GM18511 (cell line): ENCODE measurements at regions not wholly inside any gene's neighbourhood (a gene's known extent, or its start where the extent isn't known, plus 50 kb on each side); places are given as distances from the start of the nearest gene placed in this dataset.
"Not testable (repeated sequence)": the region's sequence is repeated elsewhere in the genome, so short reads cannot be mapped to it uniquely, and the experiment has no call there.

ENCODE experiments used
- ATAC-seq: cut with Tn5 transposase; IDR thresholded peaks from one replicate; pipeline ENCODE4 v1.9.1; 2021; ENCODE audit warnings: mild to moderate bottlenecking, moderate library complexity; ENCODE audit not compliant: unreplicated experiment

DNA sequence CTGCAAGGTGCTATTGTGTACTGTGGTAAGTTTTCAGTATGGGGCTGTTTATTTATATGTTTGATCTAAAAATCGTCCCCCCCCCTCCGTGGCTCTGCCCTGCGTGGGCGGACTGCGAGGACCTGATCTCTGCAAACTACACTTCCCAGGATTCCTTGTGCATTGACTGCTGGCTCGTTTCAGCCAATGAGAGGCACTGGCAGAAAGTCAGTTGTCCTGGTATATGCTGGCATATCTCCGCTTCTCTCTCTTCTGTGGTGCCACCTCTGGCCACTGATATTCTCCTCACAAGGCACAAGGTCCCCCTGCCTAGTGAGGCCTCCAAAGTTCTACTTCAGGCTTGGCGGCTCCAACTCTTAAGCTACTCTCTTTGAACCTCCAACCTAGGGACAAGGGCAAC lies 168.8 kb upstream of the ZFP42 start:
- ATAC-seq = no peak

DNA sequence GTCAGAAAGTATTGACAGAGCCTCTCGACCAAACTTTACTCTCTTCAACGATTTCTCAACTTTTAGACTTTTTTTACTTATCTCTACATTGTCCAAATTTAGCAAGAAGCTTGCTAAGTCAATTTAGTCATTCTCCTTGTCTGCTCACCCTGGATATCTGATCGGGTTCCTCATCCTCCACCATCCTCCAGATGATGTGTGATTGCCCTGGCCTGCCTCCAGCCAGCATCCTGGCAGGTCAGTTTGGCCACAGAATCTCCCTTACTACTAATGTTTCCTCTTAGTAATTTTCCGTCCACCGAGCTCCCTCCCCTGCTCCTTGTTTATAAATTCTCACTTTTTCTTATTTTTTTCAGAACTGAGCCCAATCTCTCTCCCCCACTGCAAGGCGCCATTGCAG lies 167.9 kb upstream of the ZFP42 start:
- no peak for ATAC-seq

DNA sequence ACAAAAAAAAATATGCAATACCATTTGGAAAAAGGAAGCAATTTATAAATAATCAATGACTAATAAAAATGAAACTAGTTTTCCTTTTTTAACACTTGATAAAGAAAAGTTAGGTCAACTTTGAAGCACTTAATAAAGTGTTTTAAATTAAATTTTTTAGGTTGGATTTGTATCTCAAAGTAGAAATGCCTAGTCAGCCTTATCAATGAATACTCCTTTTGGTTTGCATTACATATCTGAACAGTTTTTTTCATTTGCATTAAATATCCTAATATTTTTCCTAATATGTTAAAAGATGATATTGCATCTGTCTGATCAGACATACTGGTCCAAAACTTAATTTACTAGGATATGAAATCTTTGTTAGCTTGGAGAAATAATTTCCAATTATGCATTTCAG lies 155.8 kb upstream of the ZFP42 start:
- ATAC-seq = no peak

DNA sequence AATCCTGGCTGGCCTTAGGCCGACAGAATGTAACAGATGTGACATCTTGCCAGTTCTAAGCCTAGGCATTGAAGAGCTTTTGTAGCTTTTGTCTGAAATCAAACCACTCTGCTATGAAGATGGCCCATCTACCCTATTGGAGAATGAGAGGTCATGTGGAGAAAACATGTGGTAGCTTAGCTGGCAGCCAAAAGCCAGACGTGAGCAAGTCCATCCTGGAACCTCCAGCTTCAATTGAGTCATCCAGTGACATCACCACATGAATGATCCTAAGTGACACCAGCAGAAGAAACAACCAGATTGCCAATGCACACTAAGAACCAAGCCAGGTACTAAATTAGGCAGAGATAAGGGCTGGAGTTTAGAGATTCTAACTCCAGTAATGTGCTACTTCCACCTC lies 154.8 kb upstream of the ZFP42 start:
- ATAC-seq = no peak

DNA sequence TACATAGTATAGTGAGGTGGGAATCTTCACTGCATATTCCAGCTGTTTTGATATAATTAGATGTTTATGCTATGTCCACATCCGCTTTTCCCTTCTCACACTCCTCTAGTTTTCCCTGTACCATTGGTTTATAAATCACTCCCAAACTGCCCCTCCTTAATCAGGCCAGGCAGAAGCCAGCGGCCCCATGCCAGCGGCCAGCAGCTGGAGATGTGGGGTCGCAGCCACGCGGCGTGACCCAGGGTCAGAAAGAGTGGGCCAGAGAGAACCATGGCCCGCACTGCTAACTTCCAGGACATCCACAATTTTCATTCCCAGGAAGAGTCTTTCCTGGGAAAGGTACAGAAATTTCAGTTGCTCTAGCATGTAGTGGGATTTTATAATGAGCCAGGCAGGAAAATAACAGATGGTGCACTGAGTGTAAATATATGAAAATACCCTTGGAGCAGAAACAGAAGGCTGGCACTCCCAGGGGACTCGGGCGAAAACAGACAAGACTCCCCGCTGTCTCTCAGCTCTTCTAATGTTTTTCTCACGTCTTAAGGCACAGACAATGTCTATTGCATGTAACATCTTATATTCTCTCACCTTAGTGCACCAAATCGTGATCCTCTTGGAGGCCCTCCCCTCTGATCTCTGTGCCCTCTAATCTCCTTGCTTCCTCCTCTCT lies 145.9 kb upstream of the ZFP42 start:
- no peak for ATAC-seq

DNA sequence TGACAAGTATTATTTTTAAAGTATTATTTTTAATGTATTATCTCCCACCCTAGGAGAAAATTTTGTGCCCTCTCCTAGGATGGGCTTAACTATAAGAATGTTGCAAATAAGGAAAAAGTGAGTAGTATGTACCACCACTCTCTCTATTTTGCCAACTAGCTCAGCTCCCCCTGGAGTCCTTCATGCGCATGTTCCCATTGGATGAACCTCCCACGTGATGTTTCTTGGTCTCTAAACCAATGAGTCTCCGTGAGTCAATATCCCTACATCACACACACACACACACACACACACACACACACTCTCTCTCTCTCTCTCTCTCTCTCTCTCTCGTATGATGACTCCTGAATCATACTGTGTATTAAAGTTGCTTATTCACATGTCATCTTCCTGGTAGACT lies 129.7 kb upstream of the ZFP42 start:
- ATAC-seq = no peak

DNA sequence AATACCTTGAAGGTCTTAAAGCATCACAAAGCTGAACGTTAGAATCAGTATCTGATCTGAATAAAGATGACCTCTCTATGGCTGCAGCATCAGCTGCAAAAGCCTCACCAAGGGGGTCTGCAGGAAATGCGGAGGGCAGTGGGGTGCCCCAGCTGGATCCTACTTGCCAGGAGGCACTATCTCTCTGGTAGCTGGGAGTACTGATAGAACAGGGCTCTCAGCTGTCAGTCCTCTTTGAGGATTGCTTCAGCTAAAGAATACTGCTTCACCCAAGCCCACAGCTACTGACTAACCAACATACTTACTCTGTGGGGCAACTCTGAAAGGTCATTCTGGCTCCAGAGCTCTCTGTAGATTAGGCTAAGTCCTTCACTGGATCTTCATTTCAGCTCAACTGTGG lies 112.5 kb upstream of the ZFP42 start:
- ATAC-seq = no peak

DNA sequence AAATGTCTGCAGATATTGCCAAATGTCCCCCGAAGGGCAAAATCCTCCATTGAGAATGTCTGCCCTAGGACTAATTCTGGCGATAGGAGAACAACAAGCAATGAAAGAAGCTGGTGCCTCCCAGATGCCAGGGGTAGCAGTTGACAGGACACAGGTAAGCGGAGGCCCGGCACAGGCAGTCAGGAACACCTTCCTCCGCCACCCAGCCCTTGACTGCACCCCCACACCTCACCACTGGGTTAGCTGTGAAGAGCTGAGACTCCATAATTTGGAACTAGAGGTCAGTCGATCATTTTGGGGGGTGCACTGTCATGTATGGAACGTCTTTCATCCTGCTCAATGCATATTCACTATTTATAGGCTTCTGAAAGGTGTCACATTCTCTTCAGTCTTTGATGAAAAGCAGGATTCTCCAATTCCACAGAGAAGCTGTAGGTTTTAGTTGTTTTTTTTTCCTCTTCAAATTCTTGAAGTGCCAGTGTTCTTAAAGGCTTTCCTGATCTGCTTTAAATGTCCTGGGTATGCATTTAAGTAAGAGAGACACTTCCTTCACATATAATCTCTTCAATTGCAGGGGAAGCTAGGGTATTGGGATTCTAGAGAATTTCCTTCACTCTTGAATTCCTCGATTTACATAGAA lies 111.6 kb upstream of the ZFP42 start:
- ATAC-seq = no peak

DNA sequence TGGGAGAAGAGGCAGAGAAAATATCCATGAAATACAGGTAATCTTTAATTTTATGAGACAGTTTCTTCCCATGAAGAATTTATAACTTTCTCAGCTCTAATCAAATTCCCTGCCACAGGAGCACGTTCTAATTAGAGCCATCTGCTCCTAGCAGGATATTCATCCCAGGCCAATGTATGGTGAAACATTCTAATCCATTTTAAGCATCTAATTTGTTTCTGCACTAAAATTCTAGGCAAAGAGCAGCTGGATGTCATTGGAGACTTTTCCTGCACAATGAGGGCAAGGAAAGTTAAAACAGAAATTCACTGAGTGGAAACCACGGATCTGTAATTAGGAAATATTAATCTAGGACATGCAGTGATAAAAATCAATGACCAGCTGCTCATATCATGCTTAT lies 107.7 kb upstream of the ZFP42 start:
- no peak for ATAC-seq

DNA sequence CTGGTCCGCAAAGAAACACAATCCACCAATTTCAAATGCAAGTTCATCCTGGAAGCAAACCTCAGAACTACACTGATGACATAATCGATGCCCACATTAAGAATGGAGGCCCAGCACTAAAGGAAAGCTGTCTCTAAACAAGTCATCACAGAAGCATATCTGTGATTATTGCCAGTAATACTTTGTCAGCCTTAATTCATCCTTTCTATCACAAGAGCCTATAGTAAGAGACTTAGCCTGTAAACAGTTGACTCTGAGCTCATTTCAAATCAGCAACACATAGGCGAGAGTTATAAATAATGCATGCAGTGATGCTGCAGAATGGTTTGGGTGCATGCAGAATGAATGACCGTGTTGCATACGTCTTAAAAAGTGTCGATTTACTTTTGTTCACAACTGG lies 105.9 kb upstream of the ZFP42 start:
- ATAC-seq = no peak

DNA sequence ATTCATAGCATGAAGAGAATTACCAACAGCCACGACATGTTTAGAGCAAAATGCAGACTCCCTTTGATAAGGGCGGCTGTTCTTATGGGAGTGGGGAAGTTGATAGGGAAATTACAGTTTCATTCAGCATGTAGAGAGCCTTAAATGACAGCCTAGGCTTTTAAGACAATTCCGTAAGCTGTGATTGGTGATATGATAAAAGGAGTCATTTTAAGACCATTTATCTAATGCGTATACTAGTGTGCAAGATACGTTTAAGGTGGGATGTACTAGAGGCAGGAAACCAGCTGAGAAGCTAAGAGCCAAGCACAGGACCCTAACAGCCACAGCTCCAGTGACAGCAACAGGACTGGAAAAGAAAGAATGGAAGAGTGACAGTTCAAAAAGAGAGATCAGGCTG lies 102.2 kb upstream of the ZFP42 start:
- no peak for ATAC-seq

DNA sequence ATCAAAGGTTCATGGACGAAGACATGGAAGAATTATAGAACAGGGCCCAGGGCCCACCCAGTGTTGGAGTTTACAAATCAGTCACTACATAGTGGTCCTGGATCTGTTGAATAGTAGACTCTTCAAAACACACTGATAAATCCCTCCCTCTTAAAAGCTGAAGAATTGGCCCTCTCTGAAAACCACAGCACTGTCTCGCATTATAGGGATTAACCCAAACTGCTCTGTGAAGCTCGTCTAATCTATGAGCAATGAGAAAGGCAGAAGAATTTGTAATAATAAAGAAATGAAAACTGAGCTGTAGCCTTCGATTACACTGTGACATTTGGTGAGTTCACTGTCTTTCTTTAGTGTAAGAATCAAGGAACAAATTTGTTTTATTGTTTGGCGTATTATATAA lies 92.5 kb upstream of the ZFP42 start:
- no peak for ATAC-seq

DNA sequence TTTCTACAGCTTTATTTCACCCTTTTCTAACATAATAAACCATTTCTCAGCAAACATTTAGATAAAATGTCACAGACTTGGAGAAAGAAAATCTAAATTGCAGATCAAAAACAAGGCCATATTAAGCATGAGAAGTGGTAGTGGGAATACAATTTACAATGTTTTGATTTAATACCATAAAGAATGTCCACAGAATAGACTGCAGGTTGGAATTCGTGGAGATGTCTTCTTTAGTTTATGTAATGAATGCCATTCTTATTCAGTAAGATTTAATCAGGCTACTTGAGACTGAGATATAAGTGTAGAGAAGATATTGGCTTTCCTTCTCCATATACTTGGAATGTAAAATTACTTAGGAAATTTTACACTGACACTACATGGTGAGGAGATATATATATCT lies 91.9 kb upstream of the ZFP42 start:
- ATAC-seq = no peak

DNA sequence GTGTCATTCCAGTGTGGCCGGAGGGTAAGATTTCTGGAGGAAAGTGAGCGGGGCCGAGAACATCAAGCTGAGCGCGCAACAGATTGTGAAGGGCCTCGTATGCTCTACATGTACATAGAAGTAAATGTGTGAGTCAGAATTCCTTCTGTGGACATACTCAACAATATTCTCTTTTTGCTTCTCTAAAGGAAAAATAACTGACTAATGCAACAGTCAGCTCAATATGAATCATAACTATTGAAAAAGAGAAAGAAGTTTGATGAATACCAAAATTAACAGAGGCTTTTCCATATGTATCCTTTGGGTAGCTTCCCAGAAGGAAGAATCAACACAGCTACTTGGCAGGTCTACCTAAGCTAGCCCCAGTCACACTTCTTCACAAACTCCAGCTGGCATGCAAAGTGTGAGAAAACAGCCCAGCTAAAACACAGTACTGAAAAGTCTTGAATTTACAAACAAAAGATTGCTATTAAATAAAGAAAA lies 87.5 kb upstream of the ZFP42 start:
- no peak for ATAC-seq

DNA sequence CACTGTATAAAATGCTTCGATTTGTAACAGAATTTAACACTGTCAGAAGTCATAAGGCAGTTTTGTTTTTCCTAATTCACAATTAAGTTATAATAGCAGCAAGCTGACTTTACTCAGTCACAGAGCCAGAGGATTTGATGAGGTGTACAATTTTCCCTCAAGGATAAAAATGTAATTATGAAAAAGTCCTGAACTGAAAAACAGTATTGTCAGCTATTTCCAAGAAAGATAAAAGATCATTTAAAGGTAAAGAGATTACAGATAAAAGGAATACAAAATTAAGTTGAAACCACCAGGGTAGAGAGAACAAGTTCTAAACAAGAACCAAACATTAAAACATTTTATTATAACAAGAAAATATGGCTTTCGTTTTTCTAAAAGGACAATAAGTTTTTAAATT lies 86.8 kb upstream of the ZFP42 start:
- ATAC-seq = no peak

DNA sequence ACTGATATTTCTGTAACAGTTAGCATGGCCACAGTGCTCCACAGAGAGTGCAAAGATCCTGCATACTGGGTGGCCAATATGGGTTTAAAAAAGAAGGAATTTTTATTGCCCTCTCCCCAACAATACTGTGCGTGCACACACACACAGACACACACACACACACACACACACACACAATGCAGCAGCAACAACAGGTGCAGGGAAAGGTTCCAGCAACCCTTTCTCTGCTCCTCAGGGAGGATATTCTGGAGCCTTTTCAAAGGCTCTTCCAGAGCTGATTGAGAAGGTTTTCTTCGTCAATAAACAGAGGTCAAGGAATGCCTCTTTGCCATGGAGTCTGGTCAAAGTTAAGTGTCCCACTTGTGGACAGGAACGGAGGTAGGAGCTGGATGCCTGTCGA lies 84.8 kb upstream of the ZFP42 start:
- no peak for ATAC-seq

DNA sequence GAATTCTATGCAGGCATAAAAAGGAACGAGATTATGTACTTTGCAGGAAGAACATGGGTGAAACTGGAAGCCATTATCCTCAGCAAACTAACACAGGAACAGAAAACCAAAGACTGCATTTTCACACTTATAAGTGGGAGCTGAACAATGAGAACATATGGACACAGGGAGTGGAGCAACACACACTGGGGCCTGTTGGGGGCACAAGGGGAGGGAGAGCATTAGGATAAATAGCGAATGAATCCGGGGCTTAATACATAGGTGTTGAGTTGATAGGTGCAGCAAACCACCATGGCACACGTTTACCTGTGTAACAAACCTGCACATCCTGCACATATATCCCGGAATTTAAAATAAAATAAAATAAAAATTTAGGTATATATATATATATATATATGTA lies 80.2 kb upstream of the ZFP42 start:
- not testable (repeated sequence) for ATAC-seq

DNA sequence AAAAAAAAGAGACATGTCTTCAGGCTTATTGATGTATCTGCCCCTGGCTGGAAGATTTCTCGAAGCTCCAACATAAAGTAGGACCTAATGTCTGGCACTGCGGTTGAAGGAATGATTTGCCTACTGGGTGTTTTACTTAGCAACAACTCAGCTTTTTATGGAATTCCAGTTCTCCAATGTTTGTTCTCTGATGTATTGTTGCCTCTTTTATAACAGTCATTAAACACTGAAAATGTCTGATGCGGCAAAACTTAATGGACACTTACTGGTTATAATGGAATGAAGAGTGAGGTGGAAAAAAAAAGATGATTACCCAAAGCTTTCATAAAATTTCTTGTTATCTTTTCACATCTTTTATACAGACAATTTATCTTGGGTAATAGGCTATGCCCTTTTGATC lies 75.6 kb upstream of the ZFP42 start:
- no peak for ATAC-seq

DNA sequence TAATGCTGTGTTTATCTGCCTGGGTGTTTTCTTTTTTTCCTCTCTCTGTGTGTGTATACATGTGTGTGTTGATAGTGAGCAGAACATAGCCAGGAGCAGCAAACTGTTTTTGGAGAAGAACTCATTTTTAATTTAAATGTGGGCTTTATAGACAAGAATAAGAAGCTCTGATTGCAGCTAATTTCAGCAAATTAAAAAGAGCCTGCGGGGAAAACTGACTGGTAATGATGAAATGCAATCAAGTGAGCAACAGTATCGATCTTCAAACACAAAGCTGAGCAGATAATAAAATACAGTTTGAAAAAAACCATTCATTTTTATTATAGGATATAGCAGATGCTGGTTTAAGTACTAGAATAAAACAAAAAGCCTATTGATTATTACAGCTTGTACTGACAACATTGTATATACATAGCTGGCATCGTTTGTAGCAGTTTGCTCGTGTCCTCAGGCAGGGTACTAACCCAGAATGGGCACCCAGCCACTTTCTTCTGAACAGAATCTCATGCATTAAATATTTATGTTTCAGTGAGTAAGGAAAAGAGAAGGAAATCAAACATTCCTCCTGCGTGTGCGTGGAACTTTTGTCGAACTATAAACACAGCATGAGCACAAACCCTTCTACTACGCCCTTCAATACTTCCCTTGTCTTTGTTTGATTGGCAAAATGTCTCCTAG lies 73.5 kb upstream of the ZFP42 start:
- no peak for ATAC-seq

DNA sequence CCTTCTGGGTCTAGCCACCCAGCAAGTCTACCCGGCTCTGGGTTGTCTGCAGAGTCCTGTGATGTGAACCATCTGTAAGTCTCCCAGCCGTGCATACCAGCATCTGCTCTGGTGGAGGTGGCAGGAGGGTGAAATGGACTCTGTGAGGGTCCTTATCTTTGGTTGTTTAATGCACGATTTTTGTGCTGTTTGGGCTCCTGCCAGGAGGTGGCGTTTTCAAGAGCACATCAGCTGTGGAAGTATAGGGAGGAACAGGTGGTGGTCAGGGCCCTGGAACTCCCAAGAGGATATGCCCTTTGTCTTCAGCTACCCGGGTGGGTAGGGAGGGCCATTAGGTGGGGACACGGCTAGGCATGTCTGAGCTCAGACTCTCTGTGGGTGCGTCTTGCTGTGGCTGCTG lies 66.5 kb upstream of the ZFP42 start:
- ATAC-seq = no peak

DNA sequence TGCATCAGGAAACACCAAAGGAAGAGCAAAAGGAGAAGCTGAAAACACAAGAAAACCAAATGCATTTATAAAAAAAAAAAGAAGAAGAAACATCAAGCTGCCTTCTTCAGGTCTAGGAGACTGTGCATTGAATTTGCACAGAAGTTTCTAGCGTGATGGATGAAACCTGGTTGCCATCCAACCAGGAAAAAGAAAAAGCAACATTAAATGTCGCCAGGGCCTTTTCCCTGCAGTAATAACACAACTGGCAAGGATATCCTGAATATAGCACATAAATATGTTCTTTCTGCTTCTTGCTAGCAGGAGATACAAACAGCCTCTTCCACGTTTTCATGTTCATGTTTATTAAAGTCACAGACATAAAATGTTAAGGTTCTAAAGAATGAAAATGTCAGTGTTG lies 60.8 kb upstream of the ZFP42 start:
- ATAC-seq = no peak

DNA sequence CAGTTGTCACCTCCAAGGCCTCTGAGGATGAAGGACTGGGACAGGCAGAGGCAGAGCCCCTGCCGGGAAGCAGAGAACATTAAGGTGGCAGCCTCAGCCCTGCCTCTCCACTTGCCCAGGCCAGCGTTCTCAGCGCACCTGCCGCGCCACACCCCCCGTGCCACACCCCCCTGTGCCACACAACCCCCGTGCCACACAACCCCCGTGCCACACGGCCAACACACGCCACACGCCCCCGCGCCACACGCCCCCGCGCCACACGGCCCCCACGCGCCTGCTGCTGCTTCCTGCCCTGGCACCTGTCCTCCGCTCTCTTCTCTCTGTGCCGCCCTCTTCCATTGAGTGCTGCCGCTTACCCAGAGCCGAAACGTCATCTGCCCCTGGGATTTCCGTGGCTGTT lies 58.0 kb upstream of the ZFP42 start:
- no peak for ATAC-seq
